ENCODE measurements at regions not wholly inside any gene's neighbourhood (a gene's known extent, or its start where the extent isn't known, plus 50 kb on each side); places are given as distances from the start of the nearest gene placed in this dataset.
"Not testable (repeated sequence)": the region's sequence is repeated elsewhere in the genome, so short reads cannot be mapped to it uniquely, and the experiment has no call there.

DNA sequence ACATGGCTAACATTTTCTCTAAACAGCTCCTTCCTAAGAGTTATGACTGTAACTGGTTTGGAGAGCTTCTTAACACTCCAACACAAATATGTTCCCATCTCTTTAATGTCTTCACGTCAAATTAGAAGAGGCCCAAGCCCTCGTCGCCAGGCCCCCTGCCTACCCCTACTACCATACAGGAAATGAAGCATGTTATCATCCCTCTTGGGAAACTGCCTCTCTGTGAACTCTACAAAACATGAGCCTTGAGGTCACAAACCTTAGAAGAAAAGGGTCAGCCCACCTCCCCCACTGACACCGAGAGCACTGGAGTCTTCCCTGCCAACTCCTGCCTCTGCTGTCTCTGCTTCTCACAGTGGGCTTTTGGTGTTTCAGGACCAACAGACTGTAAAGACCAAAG, 243.1 kb upstream of the STT3B start:
- no peak for DNase-seq (ENCODE audit: low spot score)

DNA sequence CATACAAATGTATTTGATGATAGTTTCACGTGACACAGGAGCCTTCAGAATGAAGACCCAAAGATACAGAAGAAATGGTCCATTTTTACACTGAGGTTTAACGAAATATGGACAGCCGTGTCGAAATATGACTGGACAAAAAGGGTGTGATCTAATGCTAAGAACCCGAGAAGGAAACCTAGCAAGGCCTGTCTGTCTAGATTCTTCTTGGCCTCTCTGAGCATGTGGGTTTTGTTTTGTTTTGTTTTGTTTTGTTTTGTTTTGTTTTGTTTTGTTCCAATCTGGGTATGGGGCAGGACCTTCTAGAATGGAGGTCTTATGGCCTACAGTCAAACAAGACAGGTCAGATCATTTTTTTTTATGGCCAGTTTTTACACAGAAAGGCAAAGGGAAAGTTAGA, 242.7 kb upstream of the STT3B start:
- DNase-seq (ENCODE audit: low spot score) = no peak

DNA sequence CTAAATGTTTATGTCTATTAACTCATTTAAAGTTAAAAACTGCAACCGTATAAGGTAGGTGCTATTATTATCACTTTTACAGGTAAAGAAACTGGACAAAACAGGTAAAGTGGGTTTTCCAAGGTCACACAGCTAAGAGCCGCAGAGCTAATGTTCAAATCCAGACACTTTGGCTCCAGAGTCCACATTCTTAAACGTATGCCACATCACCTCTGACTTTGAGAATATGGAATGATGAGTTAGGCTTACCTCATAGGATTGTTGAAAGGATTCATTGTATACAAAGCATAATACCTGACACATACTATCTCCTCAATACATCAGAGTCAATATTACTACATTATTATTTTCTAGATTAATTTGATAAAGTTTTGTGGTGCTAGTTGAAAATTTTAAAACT, 240.9 kb upstream of the STT3B start:
- no peak for DNase-seq (ENCODE audit: low spot score)

DNA sequence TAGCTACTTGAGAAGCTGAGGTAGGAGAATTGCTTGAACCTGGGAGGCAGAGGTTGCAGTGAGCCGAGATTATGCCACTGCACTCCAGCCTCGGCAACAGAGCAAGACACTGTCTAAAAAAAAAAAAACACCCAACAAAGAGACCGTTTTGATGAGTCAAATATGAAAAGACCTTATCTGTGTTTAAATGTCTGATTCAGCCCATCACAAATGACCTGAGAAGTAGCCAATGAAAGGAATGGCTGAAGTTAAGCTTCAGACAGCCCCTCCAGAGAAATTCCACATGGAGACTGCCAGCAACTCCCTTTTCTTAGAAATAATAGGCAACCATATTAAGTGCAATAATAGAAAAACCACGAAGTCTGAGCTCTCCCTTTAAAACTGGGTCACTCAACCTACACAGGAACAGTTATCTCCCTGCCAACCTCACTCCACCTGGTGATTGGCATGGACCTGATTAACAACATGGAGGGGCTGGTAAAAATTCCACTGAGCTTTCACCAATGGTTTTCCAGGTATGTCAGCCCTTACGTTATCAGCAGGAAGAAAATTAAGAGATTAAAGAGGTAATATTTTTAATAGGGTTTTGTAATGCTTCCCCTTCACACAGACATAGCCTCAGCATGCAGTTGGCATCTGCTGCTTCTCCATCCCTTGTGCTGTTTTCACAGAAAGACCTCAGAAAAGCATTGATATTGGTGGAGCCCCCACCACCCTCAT, 238.1 kb upstream of the STT3B start:
- no peak for DNase-seq (ENCODE audit: low spot score)

DNA sequence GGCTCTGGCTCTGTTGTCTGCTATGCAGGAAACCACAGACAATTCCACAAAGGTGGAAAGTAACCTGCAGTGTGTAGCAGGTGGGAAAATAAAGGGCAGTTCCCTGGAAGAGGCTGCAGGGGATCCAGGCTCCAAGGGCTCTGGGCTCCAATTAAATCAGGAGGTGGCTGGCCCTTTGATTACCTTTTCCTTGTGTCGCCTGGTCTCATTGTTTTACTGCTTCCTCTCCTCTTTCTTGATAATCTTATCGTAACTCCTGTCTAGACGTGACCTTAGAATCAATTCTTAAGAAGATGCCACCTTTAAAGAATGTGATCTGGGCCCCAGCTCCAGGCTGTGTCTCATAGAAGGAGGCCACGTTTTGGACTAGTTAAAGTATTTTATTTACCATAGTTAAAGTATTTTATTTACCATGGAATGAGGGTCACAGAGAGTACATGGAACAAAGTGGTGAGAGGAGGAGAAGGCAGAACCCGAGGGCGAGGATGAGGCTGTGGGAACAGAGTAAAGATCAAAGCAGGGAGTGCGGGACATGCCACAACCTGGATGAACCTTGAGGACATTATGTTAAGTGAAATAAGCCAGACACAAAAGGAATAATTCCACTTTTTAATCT, 237.5 kb upstream of the STT3B start:
- no peak for DNase-seq (ENCODE audit: low spot score)

DNA sequence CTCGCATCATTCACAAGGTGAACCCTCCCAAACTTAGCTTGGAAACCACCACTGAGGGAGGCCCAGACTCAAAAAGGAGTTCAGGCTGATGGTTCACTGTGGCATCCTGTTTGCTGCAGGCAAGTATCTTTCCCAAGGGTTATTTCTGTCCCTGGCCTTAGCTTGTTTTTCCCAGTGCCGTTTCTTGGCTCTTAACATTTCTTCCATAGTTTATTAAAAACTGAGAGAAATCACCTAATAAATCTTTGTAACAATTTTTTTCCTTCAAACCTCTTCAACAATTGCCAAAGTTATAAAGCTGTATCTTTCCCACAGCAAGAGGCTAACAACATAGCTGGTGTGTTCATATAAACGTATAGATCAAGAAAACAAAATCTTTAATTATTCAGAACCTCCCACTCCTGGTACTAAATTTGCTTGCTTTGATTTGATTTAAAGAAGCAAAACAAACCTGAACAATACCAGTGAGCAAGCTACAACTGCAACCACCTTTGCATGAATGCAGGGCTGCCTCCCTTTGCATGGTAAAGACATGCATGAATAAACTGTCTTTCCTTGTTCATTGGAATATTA, 234.9 kb upstream of the STT3B start:
- no peak for DNase-seq (ENCODE audit: low spot score)

DNA sequence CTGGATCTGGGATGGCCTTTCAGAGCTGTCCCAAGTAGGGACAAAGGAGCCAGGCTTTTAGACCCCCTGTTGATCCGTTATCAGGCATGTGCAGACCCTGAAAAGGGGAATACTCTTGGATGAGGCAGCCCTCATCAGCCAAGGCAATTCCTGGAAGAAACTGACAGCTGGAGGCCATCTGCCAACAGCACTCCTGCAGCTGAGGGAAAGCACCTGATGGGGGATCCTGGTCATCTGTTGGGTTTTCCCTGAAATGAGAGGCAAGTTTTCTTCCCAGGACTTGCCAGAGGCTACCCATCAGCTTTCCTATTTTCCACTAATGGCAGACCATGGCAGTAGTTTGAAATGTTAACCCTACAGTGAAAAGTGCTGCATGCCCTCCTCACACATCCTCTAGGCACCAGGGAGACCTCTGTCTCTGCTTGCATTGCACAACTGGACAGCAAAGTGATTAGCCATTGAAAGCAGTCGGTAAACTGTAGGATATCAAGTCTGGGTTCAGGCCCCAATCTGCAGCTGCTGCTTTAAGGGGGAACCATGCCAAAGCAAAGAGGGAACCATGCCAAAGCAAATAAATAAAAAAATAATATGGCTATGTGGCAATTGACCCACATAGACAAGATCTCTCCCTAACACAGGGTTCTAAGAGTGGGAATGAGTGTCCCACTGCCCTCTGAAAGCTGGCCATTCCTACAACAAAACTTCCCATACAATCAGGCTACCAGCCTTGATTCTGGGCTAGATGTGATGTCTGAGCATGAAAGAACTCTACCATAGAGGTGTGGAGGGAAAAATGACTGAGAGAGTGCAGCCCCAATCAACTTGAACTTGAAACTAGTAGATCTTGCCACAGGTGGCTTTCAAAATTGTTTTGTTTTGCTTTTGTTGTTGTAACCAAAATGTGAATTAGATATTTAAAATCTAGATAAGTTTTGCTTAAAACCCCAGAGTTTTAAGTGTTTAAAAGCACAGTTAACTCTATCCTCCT, 232.0 kb upstream of the STT3B start:
- no peak for DNase-seq (ENCODE audit: low spot score)

DNA sequence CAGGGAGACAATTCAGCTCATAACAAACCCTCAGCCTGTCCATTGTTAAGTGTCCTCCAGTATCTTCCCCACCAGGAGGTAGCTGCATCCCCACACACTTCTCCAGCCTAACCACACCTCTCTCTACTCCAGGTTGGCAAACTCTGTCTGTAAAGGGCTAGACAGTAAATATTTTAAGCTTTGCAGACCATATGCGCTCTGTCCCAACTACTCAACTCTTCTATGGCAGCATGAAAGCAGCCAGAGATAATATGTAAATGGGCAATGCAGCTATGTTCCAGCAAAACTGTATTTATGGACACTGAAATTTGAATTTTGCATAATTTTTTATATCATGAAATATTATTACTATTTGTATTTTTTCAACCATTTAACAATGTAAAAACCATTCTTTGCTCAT, 230.4 kb upstream of the STT3B start:
- no peak for DNase-seq (ENCODE audit: low spot score)

DNA sequence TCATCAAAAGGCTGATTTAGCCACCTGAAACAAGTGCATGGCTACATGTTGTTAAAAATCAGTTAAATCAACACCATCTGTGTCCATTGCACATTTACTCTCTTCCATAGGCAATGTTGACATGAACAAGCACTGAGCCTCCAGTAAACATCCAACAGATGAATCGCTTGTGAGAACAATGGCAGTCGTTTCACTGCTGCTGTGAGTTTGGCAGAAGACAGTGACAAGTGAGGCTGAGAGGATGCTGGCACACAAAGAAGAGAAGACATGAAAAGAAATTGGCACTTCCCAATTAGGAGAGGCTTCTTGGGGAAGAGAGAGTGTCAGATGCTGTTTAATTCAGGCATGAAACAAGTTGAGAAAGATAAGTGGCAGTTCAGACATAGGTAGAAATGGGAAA, 227.4 kb upstream of the STT3B start:
- DNase-seq (ENCODE audit: low spot score) = no peak

DNA sequence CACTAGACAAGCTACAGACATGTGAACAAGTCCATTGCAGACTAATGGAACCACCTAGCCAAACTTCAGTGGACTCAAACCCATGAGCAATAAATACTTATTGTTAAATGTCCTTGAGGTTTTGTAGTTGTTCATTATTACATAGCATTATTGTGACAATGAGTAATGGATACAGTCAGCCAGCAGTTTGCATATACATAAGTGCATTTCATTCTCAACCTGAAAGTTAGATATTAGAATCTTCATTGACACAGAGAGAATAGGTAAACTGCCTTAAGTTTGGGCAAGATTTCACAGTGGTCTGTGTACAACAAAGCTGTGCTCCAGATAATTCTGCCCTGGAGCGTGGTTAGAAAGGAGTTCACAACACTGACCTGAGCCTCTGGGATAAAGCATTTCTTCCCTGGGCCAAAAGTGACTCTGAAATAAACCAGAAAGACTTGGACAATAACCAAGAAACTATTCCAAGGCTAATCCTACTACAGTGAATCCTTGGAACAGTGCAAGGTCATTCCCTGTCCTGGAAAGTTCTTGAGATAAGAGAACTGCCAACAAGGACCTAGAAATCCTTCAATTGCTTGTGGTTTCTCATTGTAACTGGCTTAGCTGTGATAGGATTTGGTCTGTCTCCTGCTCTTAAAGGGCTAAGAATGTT, 225.5 kb upstream of the STT3B start:
- DNase-seq (ENCODE audit: low spot score) = no peak

DNA sequence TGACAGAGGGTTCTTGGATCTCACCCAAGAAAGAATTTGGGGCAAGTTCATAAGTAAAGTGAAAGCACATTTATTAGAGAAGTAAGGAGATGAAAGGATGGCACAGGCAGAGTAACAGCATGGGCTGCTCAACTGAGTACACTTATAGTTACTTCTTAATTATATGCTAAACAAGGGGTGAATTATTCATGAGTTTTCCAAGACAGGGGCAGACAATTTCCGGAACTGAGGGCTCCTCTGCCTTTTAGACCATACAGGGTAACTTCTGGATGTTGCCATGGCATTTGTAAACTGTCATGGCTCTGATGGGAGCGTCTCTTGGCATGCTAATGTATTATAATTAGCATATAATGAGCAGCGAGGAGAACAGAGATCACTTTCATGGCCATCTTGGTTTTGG, 221.2 kb upstream of the STT3B start:
- DNase-seq (ENCODE audit: low spot score) = no peak

DNA sequence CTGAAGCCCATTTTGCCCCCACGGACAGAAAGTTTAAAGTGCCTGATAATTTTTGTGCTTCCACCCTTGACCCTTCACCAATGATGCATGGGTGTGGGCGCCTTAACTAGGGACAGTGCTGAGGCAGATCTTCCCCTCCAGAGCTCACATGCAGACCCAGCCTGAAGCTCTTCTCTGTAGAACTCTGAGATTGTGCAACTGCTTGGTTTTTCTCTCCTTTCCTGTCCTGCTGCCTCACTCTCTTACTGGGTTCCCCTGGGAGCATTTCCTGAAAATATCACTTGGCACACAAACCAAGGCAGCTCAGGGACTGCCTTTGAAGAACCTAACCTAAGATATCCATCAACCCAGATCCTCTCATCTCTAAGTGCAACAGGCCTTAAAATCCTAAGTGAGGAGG, 220.3 kb upstream of the STT3B start:
- DNase-seq (ENCODE audit: low spot score) = no peak

DNA sequence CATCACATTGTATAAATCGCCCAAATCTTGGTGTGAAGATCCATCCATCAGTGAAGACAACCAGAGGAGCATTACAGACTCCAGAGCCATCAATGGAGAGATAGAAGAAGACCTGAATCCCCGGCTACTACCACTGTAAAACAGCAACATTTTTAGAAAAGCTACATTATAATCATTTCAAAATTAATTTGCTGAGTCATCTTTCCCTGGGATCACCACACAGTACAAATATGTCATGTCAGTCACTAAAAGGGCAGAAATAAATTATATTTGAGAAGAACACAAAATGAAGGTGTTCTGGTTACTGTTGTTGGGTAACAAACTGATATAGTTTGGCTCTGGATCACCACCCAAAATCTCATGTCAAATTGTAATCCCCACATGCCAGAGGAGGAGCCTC, 218.5 kb upstream of the STT3B start:
- no peak for DNase-seq (ENCODE audit: low spot score)

DNA sequence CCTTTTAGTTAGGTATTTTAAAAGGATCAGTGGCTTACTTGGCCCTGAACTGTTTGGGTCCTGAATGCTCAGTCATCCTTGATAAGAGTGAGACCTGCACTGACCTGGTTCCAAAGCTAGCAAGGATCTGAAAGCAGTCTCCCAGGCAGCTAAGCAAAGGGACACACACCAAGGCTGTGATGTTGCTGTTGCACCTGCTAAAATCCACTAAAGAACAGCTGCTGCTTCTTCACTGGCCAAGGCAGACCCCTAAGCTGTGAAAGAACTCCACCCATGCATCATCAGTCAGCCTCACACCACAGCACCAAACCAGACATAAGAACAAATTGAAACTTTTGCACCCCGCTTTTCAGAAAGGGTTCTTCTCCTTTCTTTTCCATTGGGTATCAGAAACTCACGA, 213.4 kb upstream of the STT3B start:
- DNase-seq (ENCODE audit: low spot score) = no peak

DNA sequence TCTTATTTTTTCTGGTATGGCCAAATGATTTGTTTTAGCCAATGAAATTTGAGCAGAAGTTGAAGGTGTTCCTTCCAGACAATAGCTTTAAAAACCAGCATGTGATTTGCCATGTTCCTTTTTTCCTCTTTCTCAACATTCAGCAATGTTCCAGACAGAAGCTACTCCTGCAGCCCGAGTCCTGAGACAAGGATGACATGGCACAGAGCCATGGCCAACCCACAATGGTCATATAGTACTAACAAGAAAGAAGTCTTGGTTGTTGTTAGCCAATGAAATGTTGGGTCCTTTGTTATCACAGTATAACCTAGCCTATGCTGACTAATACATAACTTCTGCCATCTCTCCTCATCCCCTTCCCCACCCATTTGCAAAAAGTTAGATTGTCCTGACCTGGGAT, 211.1 kb upstream of the STT3B start:
- no peak for DNase-seq (ENCODE audit: low spot score)

DNA sequence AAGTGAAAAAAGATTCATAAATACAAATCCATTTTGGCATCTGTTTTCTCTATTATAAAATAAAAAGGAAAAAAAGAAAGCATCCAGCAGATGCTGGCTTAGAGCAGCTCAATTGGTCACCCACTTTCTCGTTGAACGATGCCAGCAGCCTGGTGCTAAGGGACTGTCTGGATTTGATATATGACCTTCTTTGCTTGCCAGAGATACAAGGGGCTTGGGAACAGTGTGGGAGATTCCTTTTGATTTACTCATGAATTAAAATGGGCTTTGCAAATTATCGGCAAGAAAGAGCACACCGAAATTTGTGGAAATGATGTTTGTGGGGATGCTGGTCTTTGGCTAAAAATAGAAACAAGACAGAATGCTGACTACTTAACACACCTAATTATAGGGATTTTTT, 210.3 kb upstream of the STT3B start:
- no peak for DNase-seq (ENCODE audit: low spot score)

DNA sequence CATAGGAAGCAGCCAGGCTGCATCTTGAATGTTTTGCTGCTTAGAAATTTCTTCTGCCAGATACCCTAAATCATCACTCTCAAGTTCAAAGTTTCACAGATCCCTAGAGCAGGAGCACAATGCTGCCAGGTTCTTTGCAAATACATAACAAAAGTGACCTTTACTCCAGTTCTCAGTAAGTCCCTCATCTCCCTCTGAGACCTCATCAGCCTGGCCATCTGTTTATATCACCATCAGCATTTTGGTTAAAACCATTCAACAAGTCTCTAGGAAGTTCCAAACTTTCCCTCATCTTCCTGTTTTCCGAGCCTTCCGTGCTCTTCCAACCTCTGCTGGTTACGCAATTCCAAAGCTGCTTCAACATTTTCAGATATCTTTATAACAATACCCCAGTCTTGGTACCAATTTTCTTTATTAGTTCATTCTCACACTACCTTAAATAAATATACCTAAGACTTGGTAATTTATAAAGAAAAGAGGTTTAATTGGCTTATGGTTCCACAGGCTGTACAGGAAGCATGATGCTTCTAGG, 204.8 kb upstream of the STT3B start:
- not testable (repeated sequence) for DNase-seq (ENCODE audit: low spot score)

DNA sequence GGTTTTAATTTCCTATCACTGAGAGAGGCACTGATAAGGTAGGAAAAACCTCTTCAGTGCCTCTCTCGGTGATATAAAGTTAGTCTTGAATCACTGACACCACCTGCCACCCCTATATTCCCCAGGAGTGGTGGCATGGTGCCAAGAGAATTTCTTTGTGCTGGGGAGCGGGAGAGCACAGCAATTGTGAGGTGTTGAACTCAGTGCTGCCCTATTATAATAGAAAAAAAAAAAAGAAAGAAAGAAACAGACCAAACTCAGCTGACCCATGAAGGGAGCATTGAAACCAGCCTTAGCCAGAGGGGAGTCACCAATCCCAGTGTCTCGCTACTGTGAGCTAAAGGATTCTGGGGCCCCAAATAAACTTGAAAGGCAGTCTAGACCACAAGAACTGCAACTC, 201.4 kb upstream of the STT3B start:
- DNase-seq (ENCODE audit: low spot score) = no peak

DNA sequence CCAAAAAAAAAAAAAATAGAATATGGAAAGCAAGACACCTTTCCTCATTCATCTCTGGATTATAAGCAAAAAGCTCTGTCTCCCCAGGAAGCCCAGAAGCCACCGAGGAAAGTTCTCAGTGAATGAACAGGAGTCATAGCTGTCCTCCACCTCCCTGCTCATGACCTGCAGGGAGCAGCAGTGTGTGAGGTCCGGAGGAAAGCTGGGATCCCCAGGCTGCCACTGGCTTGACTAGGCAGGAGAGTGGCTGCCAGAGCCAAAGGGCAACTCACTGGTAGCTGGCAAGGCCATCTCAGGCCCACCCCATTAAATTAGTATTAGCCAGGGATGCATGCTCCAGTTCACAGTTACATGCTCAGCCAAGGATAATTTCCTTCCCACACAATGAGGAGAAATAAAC, 191.6 kb upstream of the STT3B start:
- peak; percentile 11 for DNase-seq (ENCODE audit: low spot score)

DNA sequence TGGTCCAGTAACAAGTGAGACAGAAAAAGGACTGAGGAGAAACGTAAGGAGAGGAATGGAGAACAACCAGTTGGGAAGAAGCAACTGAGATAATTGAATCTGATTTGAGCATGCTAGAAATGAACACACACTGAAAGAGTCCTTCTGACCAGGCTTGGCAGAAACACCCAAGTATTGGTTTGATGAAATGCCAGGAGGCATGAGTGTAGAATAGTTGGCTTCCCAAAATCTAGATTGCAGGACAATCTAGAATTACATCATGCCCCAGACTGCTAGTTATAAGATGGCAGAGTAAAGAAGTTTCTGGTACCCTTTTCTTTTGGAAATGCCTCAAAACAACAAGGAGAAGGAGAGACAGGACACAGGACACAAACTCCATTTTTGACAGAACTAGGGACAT, 189.7 kb upstream of the STT3B start:
- DNase-seq (ENCODE audit: low spot score) = no peak

DNA sequence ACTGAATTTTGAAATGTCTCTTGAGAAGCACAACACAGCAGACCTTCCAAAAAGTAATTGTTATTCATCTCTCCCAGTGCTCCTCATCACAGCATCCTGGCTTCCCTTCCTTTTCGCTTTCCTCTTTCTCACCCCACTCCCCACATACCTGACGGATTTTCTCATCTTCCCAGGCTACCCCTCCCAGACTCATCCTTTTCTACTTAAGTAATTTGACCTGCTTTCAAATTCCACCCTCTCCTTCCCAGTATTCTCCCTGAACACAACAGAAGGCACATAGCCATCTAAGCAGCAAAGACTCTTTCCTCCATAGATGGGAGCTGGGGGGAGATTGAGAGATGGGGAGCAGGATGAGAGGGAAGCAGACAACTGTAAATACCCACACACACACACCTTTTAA, 187.1 kb upstream of the STT3B start:
- DNase-seq (ENCODE audit: low spot score) = no peak

DNA sequence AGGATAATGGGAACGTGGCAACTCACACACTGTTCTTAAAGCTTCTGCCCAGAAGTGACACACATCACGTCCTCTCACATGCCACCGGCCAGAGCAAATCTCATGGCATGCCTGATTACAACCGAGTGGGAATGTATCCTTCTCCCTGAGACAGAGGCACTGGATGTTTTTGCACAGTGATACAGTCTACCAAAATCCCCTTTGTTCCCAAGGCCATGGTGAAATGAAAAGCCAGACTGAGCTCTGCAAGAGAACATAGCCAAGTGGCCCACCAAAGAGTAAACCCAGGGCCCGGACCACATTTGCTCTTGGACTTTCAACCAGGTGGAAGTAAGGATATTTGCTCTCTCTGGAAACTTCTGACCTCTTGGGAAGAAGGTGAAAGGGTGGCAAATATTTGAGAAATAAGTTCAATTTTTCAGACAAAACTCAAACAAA, 186.2 kb upstream of the STT3B start:
- DNase-seq (ENCODE audit: low spot score) = no peak

All from RKO (cell line).